ENCODE measurements at regions not wholly inside any gene's neighbourhood (a gene's known extent, or its start where the extent isn't known, plus 50 kb on each side); places are given as distances from the start of the nearest gene placed in this dataset.

DNA sequence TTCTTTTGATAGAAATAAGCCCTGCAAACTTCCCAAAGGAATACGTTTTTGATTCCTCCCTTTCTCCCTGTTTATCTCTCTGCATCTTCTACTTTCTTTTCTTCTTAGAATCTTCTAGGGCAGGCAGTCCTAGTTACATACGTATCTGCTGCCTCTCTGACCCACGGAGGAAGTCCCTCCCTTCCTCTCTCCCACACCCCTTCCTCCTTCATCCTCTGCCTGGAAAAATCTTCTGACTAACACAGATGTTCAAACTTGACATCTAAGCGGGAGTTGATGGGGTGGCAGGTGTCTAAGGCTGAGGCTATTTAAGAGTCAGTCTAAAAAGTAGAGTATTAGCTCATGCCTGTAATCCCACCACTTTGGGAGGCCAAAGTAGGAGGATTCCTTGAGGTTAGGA is 88.6 kb downstream of the MAP1LC3B2 start:
- H3K9ac ChIP-seq (ENCODE audit: low read length): no peak overlapping the region
- no peaks in the 10 kb centered on the region for H3K36me3 ChIP-seq (ENCODE audit: control insufficient read depth, insufficient read depth, low read length)
- no peaks in the 10 kb centered on the region for H3K4me1 ChIP-seq (ENCODE audit: control insufficient read depth, insufficient read depth, low read length)
- H3K4me3 ChIP-seq (ENCODE audit: low read length): no peak overlapping the region
- no peaks in the 10 kb centered on the region for H3K9me3 ChIP-seq (ENCODE audit: control insufficient read depth, low read length)
- no peaks in the 10 kb centered on the region for H3K27me3 ChIP-seq (ENCODE audit: control insufficient read depth, insufficient read depth, low read length)

DNA sequence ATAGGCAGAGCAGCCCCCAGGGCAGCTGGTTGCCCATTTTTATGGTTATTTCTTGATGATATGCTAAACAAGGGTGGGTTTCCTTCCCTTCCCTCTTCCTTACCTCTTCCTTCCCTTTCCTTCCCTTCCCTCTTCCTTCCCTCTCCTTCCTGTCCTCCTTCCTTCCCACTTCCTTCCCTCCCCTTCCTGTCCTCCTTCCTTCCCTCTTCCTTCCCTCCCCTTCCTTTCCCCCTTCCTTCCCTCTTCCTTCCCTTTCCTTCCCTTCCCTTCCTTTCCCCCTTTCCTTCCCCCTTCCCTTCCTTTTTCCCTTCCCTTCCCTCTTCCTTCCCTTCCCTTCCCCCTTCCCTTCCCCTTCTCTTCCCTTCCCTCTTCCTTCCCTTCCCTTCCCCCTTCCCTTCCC is 87.7 kb downstream of the MAP1LC3B2 start:
- Histone ChIP-seq H3K4me3 (ENCODE audit: low read length) (no peak overlapping the region), H3K9ac (ENCODE audit: low read length) (no peak overlapping the region), H3K36me3 (ENCODE audit: control insufficient read depth, insufficient read depth, low read length) (no peaks in the 10 kb centered on the region), H3K9me3 (ENCODE audit: control insufficient read depth, low read length) (no peaks in the 10 kb centered on the region), H3K4me1 (ENCODE audit: control insufficient read depth, insufficient read depth, low read length) (no peaks in the 10 kb centered on the region), H3K27me3 (ENCODE audit: control insufficient read depth, insufficient read depth, low read length) (no peaks in the 10 kb centered on the region)

DNA sequence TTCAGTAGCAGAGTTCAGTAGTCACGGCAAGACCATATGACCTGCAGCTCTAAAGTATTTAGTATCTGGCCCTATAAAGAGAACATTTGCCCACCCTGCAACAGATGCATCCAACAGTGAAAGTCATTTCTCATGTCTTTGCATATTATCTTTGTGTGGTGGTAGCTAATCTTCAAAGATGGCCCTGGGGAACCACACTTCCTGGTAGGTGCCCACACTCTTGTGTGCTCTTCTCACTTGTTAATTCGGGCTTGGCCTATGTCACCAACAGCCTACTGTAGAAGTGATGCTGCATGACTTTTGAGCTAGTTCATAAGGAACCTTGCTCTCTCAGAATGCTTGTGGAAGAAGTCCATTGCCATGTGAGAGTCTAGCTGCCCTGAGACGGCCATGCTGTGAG is 85.6 kb downstream of the MAP1LC3B2 start:
- Histone ChIP-seq H3K4me3 (ENCODE audit: low read length) (no peak overlapping the region), H3K36me3 (ENCODE audit: control insufficient read depth, insufficient read depth, low read length) (no peaks in the 10 kb centered on the region), H3K4me1 (ENCODE audit: control insufficient read depth, insufficient read depth, low read length) (peaks cover 4% of the 10 kb centered on the region), H3K9ac (ENCODE audit: low read length) (no peak overlapping the region), H3K27me3 (ENCODE audit: control insufficient read depth, insufficient read depth, low read length) (no peaks in the 10 kb centered on the region), H3K9me3 (ENCODE audit: control insufficient read depth, low read length) (no peaks in the 10 kb centered on the region)

DNA sequence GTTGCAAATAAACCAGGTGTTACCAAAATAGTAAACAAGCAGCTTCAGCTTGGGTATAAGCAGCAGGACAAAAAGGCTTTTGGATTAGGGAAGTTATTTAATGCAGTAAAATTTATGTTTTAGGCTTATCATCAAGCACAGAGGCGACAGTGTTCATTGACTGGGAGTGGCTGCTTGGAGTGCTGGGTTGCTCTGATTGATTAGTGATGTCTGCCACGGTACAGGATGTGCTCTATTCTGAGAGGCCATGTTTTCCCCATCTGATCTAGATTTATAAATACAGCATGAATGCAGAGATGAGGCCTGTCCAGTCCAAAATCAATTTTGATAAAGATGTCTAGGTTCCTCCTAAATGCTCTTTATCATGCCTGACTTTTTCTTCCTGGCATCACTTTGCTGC is 83.5 kb downstream of the MAP1LC3B2 start:
- Histone ChIP-seq H3K4me3 (ENCODE audit: low read length) (no peak overlapping the region), H3K27me3 (ENCODE audit: control insufficient read depth, insufficient read depth, low read length) (no peaks in the 10 kb centered on the region), H3K36me3 (ENCODE audit: control insufficient read depth, insufficient read depth, low read length) (no peaks in the 10 kb centered on the region), H3K4me1 (ENCODE audit: control insufficient read depth, insufficient read depth, low read length) (peaks cover 9% of the 10 kb centered on the region), H3K9me3 (ENCODE audit: control insufficient read depth, low read length) (no peaks in the 10 kb centered on the region), H3K9ac (ENCODE audit: low read length) (no peak overlapping the region)

DNA sequence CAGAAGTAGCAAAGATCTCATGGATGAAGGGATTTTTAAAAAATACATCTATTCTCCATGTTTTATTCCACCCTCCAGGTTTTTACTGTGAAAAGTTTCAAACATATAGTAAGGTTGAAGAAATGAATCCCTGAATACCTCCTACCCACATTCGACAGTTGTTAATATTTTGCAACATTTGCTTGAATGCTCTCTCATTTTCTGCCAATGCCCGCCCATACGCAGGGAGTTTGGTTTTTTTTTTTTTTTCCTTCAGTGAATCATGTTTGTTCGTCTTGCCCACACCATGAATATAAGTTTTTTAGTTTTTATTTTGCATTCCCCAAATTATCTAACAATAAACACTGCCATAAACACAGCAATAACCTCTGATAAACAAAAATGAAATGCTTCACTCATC is 82.9 kb downstream of the MAP1LC3B2 start:
- peaks cover 15% of the 10 kb centered on the region for H3K4me1 ChIP-seq (ENCODE audit: control insufficient read depth, insufficient read depth, low read length)
- no peaks in the 10 kb centered on the region for H3K9me3 ChIP-seq (ENCODE audit: control insufficient read depth, low read length)
- H3K4me3 ChIP-seq (ENCODE audit: low read length): no peak overlapping the region
- no peaks in the 10 kb centered on the region for H3K27me3 ChIP-seq (ENCODE audit: control insufficient read depth, insufficient read depth, low read length)
- no peak overlapping the region for H3K9ac ChIP-seq (ENCODE audit: low read length)
- H3K36me3 ChIP-seq (ENCODE audit: control insufficient read depth, insufficient read depth, low read length): no peaks in the 10 kb centered on the region

DNA sequence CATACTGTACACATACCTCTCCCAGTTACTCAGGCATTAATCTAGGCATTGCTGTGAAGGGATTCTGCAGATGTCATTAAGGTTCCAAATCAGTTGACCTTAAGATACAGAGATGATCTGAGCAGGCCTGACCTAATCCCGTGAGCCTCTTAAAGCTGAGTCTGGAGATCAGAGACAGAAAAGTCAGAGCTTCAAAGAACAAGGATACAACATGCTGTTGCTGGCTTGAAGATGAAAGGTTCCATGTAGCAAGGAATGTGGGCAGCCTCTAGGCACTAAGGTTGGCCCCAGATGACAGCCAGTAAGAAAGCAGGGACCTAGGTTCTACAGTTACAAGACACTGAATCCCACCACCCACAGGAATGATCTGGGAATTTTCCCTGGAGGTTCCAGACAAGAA is 81.1 kb downstream of the MAP1LC3B2 start:
- Histone ChIP-seq H3K27me3 (ENCODE audit: control insufficient read depth, insufficient read depth, low read length) (no peaks in the 10 kb centered on the region), H3K36me3 (ENCODE audit: control insufficient read depth, insufficient read depth, low read length) (no peaks in the 10 kb centered on the region), H3K4me1 (ENCODE audit: control insufficient read depth, insufficient read depth, low read length) (peaks cover 24% of the 10 kb centered on the region), H3K9me3 (ENCODE audit: control insufficient read depth, low read length) (no peaks in the 10 kb centered on the region), H3K4me3 (ENCODE audit: low read length) (no peak overlapping the region), H3K9ac (ENCODE audit: low read length) (no peak overlapping the region)

DNA sequence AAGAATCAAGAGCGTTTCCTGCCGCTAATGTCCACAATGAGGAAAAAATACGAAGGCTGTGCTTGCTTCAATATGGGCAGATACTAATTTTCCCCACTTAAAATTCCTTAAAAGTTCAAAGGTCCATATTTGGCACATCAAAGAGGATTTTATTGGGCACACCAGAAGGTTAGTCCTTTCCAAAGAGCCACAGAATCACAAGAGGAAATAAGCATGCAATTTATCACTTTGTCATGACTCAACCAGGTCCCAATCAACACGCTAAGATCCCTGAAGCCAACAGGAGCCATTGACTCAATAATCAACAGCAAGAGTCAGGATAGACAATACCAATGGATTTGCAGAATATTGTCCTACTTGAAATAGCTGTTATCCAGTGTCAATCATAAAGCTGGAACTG is 80.6 kb downstream of the MAP1LC3B2 start:
- Histone ChIP-seq H3K9ac (ENCODE audit: low read length) (no peak overlapping the region), H3K4me1 (ENCODE audit: control insufficient read depth, insufficient read depth, low read length) (peaks cover 24% of the 10 kb centered on the region), H3K9me3 (ENCODE audit: control insufficient read depth, low read length) (no peaks in the 10 kb centered on the region), H3K27me3 (ENCODE audit: control insufficient read depth, insufficient read depth, low read length) (no peaks in the 10 kb centered on the region), H3K36me3 (ENCODE audit: control insufficient read depth, insufficient read depth, low read length) (no peaks in the 10 kb centered on the region), H3K4me3 (ENCODE audit: low read length) (no peak overlapping the region)

DNA sequence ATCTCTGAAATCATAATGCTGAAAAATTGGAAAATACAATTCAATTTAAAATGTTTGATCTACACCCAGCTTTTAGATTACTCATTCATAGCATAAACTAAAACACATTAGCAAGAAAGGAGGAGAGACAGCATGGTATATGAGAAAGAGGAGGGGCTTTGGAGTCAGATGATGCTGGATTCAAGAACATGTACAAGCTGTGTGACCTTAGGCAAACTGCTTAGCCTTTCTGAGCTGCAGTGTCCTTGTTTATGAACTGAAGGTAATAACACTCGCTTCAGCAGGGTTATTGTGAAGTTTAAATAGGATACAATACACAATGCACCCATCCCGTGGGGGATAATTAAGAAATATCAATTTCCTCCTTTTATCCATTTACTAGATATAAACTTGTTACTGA is 79.2 kb downstream of the MAP1LC3B2 start:
- H3K4me1 ChIP-seq (ENCODE audit: control insufficient read depth, insufficient read depth, low read length): peaks cover 24% of the 10 kb centered on the region
- no peaks in the 10 kb centered on the region for H3K36me3 ChIP-seq (ENCODE audit: control insufficient read depth, insufficient read depth, low read length)
- no peaks in the 10 kb centered on the region for H3K27me3 ChIP-seq (ENCODE audit: control insufficient read depth, insufficient read depth, low read length)
- H3K9ac ChIP-seq (ENCODE audit: low read length): no peak overlapping the region
- H3K9me3 ChIP-seq (ENCODE audit: control insufficient read depth, low read length): no peaks in the 10 kb centered on the region
- no peak overlapping the region for H3K4me3 ChIP-seq (ENCODE audit: low read length)

DNA sequence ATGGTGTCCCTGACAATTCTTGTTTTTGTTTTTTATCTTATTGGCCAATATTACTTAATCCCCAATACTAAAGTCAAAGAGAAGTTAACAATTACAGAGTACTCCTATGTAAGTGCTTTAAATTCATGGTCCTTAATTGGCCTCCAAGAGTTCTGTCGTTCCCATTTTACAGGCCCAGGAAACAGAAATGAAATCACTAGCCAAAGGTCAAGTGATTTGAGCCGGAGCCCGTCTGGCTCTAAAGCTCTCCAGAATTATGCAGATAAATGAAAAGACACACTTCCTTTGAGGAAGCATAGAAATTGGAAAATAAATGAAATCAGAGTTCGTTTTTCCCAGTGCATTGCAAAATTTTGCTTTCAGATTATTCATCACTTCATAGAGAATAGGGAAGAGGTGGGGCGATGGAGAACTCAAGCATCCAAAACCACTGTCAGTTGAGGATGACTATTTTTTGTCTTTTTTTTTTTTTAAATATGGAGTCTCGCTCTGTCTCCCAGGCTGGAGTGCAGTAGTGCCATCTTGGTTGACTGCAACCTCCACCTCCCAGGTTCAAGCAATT is 78.5 kb downstream of the MAP1LC3B2 start:
- no peaks in the 10 kb centered on the region for H3K9me3 ChIP-seq (ENCODE audit: control insufficient read depth, low read length)
- H3K9ac ChIP-seq (ENCODE audit: low read length): no peak overlapping the region
- no peaks in the 10 kb centered on the region for H3K36me3 ChIP-seq (ENCODE audit: control insufficient read depth, insufficient read depth, low read length)
- H3K4me1 ChIP-seq (ENCODE audit: control insufficient read depth, insufficient read depth, low read length): peaks cover 24% of the 10 kb centered on the region
- H3K4me3 ChIP-seq (ENCODE audit: low read length): no peak overlapping the region
- H3K27me3 ChIP-seq (ENCODE audit: control insufficient read depth, insufficient read depth, low read length): no peaks in the 10 kb centered on the region

DNA sequence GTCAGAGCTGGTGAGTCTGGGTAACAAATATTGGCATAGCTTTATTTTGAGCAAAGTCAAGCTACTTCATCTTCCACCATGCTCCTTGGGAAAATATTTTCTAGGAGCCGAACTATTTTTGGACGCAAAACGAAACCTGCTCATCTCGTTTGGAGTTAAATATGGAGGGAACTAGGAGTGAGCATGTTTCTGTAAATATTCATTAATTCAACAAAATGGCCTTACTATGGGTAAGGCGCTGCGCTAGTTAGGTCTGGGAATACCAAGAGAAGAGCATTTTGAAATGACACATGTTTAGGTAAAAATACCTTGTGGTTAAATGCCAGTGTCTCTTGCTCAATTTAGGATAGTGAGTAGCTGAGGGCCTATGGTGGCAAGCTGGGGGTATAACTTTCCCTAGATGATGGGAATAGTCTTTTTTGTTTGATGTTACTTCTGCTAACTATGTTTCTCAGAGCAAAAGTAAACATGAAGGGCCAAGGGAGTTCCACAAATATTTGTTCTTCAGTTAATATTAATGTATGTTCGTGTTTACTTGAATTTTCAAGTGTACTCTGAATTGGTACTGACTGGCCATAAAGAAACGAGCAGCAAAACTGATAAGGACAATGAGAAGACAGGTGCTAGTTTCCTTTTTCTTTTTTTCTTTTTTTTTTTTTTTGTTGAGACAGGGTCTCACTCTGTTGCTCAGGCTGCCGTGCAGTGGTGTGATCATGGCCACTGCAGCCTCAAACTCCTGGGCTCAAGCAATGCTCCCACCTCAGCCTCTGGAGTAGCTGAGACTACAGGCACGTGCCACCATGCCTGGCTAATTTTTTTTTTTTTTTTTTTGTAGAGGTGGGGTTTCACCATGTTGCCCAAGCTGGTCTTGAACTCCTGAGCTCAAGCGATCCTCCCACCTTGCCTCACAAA is 77.7 kb downstream of the MAP1LC3B2 start:
- no peaks in the 10 kb centered on the region for H3K27me3 ChIP-seq (ENCODE audit: control insufficient read depth, insufficient read depth, low read length)

DNA sequence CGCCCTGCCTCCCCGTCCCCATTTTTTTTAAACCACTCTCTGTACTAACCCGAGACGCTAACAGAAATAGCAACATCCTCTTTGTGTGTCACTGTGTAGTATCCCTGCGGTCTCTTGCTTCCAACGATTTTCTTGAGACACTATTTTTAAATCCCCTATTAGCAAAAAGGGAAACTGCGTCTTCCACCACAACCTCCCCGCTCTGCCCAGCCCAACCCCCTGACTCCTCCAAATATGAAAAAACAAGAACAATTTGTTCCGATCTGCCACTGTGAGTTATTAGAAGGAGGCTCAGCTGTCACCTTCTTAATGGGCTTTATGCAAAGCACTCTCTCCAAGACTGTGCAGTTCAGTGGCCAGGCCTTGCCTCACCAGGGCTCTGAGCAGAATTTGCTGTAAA is 76.3 kb downstream of the MAP1LC3B2 start:
- Histone ChIP-seq H3K9ac (ENCODE audit: low read length) (no peak overlapping the region), H3K9me3 (ENCODE audit: control insufficient read depth, low read length) (no peaks in the 10 kb centered on the region), H3K4me3 (ENCODE audit: low read length) (no peak overlapping the region), H3K27me3 (ENCODE audit: control insufficient read depth, insufficient read depth, low read length) (no peaks in the 10 kb centered on the region), H3K36me3 (ENCODE audit: control insufficient read depth, insufficient read depth, low read length) (no peaks in the 10 kb centered on the region), H3K4me1 (ENCODE audit: control insufficient read depth, insufficient read depth, low read length) (peaks cover 24% of the 10 kb centered on the region)

More for the DNA sequence above, 77.7 kb downstream of the MAP1LC3B2 start:
- H3K4me3 ChIP-seq (ENCODE audit: low read length): no peak overlapping the region
- H3K4me1 ChIP-seq (ENCODE audit: control insufficient read depth, insufficient read depth, low read length): peaks cover 24% of the 10 kb centered on the region
- no peaks in the 10 kb centered on the region for H3K9me3 ChIP-seq (ENCODE audit: control insufficient read depth, low read length)
- H3K9ac ChIP-seq (ENCODE audit: low read length): no peak overlapping the region
- H3K36me3 ChIP-seq (ENCODE audit: control insufficient read depth, insufficient read depth, low read length): no peaks in the 10 kb centered on the region

DNA sequence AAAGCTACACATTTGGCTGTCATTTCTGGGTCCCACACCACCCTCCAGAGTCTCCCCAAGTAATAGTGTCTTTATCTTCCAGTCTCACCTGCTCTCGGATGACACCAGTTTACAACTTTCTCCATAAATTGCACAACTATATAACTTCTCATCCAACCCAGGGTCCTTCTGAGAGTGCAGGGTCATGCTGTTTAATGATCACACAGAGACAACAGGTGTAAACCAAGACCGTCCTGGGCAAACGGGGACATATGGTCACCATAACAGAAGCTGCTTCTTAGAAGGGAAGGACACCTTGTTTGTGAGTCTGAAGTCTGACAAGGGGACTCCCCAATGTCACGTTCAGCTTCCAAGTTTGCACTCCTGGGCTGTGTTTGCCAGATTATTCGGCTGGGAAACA is 74.3 kb downstream of the MAP1LC3B2 start:
- Histone ChIP-seq H3K9me3 (ENCODE audit: control insufficient read depth, low read length) (no peaks in the 10 kb centered on the region), H3K27me3 (ENCODE audit: control insufficient read depth, insufficient read depth, low read length) (no peaks in the 10 kb centered on the region), H3K9ac (ENCODE audit: low read length) (no peak overlapping the region), H3K36me3 (ENCODE audit: control insufficient read depth, insufficient read depth, low read length) (no peaks in the 10 kb centered on the region), H3K4me1 (ENCODE audit: control insufficient read depth, insufficient read depth, low read length) (peaks cover 15% of the 10 kb centered on the region), H3K4me3 (ENCODE audit: low read length) (no peak overlapping the region)
